GM19240 (cell line): ENCODE measurements at regions not wholly inside any gene's neighbourhood (a gene's known extent, or its start where the extent isn't known, plus 50 kb on each side); places are given as distances from the start of the nearest gene placed in this dataset.

ENCODE experiments used
- DNase-seq: peaks from one replicate; pipeline ENCODE4 v3.0.0; 2011; ENCODE audit warnings: low spot score; ENCODE audit not compliant: insufficient read length

DNA sequence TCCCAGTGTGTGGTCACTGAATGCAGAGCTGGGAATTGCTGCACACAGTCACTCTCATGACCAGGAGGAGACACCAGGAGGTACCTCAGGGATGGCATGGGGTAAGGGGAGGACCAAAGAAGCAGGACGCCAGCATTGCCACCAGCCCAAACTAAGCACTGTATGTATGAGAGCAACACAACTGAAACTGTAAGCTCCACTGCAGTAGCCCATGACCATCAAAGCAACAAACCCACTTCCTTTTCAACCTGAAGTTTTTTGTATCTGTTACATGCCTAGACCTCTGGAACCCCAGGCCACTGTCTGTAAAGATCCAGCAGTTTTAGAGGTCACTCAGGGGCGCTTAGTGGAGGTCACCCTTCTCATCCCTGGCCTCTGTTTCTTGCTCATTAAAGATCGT, 164.3 kb downstream of the SETD4 start:
- DNase-seq = peak; percentile 17

DNA sequence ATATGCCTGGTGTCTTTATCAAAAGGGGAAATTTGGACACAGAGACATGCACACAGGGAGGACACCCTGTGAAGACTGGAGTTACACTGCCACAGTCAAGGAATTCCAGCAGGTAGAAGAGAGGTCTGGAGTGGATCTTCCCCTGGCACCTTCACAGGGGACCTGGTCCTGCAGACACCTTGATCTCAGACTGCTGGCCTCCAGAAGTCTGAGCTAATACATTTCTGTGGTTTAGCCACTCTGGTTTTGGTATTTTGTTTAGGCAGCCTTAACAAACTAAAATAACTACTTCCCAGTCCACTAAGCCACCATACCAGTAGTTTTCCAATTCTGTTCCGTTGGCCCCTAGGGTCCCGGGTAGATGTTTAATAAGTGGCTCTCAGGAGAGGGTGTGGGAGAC, 164.7 kb downstream of the SETD4 start:
- DNase-seq = no peak

DNA sequence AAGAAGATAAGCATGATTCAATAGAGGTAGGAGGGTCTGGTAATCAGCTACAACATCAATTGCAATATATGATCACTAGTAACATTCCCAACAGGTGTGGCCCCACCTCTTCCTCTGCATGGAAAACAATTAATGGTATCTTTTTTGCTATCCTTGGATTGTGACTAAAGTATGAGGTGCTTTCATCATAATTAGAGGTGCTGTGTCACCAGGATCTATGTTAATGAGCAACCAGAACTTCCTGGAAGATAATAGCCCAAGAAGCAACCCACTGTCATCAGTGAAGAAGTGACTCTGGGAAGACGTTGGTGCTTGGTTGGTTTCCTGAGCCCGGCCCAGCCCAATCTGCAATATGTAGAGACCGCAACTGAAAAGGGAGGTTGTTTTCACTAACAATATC, 167.2 kb downstream of the SETD4 start:
- no peak for DNase-seq

DNA sequence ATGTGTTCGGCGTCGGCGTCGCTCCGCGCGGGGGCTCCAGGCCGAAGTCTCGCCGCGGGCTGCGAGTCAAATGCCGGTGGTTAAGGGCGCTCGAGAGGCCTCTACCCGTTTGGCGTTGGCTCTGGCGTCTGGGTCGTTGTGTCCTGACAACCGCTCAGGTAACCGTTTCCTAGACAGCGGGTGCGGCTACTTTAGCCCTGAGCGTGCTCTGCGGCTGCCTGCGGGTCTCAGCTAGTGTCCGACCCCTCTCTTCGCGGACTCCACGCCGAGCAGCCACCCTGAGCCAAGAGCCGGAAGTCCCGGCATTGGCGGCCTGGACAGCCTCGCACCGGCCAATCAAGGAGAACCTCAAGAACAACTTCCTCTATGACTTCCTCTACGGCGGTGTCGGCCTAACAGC, 173.4 kb downstream of the SETD4 start:
- DNase-seq = no peak

DNA sequence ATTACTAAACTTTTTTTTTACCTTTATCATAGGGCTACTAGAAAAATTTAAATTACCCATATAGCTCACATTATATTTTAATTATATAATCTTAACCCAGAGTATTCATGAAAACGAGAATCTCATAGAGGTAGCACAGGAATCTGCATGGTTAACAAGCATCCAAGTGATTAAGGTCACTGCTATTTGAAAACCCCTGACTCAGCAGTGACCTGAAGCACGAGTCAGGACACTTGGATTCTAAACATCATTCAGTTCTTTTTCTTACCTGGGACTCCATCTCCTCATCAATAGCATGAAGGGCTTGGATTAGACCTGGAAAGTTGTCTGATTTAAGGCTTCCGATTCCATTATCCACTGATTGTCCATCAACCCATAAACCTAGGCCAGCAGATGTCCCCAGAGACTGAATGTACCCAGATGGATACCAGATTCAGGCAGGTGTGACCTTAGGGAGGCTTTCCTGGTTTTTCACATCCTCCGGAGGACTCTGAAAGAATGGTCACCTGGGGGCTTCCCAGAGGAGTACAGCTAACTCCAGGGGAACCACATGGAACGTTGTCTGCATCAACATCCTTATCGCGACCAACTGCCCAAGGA, 174.3 kb downstream of the SETD4 start:
- no peak for DNase-seq

DNA sequence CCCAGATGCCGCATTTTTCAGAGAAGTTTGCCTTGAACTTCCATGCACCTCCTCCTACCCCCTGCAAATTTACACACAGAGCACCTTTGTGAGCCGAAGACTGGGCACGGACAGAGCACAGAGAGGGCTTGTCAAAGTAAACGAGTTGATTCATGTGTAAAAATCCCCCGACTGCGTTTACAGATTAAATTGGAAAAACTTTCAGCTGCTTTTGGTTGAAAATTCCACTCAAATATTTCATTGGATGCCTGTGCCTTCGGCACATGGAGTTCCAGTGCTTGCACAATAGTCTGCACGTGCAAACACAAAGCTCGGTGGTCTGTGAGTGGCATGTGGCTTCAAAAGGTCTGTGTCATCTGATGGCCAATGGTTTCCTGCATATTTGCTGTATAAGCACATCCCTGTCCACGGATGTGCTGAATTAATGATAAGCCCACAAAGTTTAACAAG, 177.5 kb downstream of the SETD4 start:
- DNase-seq = no peak

DNA sequence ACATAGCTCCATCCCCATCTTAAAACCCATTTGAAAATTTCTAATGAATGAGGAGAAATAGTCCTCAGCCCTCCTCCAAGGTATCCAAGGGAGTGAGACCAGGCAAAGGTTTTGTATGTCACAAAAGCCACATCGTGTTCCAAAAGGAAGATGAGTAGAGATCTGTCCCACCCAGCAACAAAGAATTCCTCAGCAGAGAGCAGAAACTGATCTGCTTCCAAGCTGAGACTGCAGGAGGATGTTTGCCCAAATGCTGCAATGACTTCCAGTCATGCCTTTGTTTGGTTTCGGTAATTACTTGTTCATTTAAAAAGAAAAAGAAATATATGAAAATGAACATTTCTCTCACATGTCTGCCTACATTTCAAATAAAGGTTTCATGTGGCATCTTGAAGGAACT, 186.9 kb downstream of the SETD4 start:
- DNase-seq = no peak

DNA sequence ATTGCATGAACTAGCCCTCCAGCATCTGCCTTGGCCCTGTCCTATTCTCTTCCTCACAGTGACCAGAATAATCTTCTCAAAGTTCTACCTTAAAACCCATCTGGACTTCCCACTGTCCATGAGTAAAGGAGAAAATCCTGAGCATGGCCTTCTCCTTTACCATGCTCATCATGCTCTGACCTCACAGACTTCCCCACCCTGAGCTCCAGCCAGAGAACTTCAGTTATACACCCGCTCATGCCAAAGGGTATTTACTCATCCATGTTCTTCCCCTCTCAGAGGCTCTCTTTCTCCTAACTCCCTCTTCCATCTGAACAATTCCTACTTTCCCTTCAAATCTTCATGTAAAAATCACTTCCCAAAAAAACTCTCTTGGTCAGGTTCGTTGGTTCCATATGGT, 188.4 kb downstream of the SETD4 start:
- no peak for DNase-seq

DNA sequence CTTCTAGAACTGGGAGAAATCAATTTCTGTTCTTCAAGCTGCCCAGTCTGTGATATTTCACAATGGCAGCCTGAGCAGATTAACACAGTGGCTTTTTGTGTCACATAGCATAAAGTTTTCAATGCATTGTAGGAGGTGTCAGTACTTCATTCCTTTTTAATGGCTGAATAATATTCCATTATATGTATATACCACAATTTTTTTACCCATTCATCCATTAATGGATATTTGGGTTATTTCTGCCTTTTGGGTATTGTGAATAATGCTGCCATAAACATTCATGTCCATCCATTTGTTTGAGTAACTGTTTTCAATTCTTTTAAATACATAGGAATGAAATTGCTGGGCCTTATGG, 191.5 kb downstream of the SETD4 start:
- no peak for DNase-seq

DNA sequence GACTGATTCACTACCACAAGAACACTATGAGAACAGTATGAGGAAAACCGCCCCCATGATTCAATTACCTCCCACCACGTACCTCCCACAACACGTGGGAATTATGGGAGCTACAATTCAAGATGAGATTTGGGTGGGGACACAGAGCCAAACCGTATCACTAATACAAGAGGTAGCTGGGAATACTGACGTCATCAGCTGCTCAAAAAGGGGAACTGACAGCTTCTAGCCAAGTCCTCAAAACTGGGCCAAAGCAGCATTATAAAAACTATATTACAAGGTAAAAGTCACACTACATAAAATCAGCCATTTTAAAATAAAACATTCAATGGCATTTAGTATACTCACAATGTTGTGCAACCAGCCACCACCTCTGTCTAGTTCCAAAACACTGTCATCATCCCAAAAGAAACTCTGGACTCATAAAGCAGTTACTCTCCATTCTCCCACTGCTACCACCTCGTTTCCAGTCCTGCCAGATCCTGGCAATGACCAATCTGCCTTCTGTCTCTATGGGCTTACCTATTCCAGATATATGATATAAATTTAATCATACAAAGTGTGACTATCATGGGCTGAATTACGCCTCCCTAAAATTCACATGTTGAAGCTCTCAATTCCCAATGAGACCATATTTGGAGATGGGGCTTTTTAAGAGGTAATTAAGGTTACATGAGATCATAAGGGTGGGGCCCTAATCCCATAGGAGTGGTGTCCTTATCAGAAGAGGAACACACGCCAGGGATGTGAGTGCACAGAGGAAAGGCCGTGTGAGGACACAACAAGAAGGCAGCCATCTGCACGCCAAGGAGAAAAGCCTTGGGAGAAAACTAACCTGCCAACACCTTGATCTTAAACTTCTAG, 192.1 kb downstream of the SETD4 start:
- DNase-seq = no peak

DNA sequence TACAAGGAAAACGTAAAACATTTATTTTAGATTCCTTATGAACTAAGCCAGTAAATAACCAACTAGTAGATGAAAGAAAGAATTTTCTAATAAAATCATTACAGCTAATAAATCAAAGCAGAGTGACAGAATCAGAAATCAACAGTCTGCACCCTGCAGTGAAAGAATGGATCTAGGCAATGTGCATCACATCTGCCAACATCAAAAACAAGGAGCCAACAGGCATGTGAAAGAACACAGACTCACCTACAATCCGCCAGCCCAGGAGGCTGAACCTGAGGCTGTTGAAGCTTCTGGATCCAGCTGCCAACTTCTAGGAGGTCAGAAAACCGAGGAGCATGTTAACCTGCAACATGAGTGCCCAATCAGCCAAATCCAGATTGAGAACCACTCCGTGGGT, 196.3 kb downstream of the SETD4 start:
- no peak for DNase-seq

DNA sequence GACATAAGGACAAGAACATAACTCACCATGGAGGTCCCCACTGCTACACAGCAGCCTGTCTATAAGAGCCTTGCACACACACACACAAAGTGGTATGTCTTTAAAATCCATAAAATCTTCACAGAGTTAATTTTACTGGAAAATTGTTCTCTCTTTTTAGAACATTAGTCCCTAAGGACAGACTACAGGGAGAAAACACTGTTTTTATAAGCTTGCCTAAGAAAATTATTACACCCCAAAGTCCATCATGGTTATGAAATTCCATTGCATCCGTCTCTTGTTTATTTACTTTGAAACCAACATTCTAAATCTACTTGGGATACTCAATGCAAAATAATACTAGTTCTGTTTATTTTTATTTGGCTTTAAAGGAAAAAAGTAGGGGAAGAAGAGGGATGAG, 197.4 kb downstream of the SETD4 start:
- DNase-seq = no peak

DNA sequence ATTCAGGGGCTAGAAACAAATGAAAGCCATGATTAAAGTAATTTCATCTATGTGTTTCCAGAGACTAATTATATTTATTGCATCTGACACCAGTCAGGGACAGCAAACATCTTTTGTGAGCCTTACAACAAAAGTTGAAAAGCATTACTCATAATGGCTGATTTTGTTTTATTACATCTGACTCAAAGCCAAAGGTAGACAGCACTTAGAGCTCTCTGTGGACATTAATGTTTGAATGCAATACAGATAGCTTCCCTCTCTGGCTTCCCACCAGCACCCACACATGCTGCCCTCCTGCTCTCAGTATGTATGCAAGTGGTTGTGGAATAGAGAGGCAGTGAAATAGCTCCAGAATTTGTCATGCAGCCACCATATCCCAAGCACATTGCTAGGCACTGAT, 198.7 kb downstream of the SETD4 start:
- no peak for DNase-seq

DNA sequence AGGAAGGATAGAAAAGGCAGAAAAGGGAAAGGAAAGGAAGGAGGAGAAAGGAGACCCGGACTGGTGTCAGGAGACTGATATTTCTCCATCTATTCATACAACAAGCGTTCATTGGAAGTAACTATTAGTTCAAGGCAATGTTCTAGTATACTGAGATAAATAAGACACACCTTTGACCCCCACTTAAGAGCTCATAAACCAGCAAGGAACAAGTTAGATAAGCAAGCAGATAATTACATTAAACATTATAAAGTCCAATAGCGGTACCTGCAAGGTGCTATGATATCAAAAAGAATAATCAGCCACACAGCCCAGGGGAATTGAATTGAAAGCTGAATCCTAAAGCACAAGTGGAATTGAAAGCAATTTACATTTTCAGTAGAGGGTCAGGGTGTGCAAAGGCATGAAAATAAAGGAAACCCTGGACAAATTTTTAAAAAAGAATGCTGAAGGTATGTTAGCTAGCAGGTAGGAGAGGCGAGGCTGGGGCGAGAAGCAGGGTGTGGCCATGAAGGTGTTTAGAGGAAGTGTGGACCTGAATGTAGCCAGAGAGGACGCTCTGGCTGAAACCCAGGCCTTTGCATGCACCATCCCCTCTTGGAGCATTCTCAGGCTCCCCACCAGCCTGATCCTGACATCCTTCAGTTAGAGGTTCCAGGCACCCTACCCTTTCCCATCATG, 200.0 kb downstream of the SETD4 start:
- DNase-seq = no peak

DNA sequence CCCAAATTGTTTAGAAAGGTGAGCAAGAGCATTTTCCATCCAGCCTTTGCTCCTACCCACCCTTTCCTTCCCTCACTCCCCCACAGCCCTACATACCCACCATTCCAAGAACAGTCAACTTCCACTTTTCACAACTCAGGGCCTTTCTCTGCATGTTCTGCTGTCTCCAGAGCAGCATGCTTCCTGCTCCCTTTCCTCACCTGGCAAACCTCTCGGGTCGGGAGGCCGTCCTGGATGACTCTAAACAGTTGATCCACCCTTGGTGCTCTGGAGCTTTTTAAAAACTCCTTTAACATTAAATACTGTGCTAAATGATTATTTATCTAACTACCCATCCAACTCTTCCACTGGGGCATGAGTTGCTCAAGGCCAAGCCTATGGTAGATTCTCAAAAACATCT, 200.6 kb downstream of the SETD4 start:
- DNase-seq = no peak

DNA sequence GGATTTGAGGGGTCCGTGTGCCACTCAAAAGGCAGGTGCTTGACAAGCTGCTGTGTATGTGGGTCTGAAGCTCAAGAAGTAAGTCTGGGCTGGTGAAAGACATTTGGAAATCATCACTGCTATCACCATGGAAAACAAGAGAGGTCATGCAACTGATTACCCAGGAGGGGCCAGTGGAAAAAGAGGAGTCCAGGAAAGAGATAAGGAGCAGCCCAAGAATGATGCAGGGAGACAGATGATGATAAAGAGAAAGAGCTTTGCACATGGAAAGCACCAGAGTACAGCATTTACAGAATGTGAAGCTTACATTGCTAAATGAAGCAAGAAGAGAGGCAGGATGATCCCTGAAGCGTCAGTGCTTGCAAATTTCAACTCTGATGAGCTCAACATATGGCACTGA, 203.2 kb downstream of the SETD4 start:
- DNase-seq = no peak

DNA sequence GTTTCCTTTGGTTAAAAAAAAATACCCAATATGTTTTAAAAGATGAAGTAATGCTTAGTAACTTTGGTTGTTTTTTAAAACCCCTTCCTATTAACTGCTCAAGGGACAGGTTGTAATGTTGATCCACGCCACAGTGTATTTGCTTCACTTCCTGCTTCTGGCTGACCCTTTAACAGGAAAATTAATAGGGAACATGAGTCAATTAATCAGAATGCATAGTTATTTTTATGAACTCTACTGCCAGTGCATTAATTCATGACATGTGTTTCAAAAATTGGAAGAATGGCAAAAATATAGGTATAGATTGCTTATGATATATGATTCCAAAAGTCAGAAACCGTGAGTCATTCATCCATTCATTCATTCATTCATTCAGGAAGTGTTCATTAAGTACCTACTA, 204.8 kb downstream of the SETD4 start:
- no peak for DNase-seq

DNA sequence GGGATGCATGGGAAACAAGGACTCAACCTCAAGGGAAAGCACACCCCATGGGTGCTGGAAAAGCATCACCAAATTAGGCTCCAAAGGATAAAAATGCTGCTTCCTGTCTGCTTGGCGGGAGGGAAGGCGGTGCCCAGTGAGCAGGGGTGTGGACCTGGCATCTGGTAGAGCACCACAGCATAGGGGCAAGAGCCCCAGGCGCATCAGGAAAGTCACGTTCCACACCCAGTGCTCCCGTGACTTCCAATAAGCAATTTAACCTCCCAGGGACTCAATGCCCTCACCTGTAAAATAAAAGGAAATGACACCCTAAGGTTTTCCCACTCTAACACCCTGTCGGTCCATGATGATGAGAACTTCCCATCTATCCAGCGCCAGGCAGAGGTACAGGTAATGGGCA, 206.0 kb downstream of the SETD4 start:
- DNase-seq = no peak

DNA sequence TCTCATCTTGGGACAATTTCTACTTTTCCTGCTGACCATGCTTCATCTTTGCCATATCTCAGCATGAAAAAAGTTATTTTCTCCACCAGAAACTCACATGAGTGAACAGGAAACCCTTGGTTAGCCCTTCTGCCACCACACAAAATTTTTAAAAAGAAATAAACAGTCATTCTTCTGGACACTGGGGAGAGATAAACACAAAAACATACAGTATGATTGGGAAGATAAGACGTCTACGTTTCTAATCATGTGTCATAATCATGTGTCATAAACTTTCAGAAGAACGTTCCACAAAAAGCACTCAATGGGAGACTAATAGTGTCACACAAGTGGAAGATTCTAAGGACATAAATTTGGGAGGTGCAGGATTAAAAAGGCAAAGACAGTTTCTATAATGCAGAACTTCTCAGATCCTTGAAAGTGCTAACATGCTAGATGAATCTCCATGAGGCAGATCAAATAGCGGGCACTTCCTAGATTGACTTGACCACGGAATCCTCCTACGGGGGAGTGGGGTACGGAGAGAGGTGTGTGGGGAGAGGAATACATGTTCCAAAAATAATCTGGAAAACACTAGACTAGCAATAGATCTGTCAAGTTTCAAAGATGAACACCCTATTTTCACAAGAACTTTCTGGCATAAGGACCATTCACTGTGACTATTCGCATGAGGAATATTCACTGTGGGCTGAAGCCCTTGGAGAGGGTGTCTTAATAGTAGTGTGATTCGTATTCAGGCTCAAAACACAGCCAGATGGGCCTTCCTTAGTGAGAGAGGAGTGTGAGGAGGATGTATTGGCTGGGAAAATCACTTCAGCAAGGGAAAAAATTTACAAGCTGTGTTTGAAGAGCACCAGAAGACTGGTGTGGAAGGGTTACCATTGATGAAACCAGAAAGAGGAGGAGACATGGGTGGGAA, 206.7 kb downstream of the SETD4 start:
- DNase-seq = no peak

DNA sequence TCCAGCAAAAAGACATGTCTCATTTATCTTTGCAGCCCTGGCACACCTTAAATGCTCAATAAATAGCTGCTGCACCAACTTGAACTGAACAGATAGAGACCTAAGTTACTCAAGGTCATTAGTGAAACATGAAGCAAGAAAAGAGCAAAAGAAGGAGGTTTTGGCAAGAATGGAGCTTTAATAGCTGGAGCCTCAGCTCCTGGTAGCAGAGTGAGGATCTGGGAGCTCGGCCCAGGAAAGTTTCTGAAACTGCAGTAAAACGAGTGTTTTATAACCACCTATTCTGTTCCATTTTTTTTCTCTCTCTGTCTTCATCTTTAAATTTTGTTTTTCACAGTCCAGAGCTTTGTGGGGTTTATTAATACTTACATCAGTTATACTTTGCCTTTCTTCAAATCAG, 207.5 kb downstream of the SETD4 start:
- no peak for DNase-seq

DNA sequence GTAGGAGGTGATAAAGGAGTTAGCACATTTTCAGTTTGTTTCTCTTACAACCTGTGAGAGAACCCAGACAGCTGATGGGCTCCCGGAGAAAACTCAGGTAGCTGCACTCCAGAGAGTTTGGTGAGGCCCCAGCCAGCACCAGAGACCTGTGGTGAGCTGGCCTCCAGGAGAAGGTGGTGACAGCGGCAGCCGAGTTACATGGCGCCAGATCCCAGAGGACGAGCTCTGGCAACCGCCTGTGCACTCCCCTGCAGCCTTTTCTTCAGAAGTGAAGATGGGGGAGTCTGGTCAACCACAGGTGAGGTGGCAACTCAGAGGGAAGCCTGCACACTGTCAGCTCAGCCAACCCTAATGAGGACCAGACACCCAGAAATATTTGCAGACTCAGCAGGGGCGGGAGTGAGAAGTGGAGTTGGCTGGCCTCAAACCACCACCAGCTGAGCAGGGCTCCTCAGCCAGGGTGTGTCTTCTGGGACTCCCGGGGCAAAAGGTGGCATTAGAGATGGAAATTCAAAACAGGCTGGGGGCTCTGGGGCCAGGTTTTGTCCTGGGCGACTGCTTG, 209.7 kb downstream of the SETD4 start:
- DNase-seq = no peak
